Loucy (cell line): ENCODE measurements at regions not wholly inside any gene's neighbourhood (a gene's known extent, or its start where the extent isn't known, plus 50 kb on each side); places are given as distances from the start of the nearest gene placed in this dataset.
A peak's percentile ranks its signal among the peaks of the same experiment; 100 is the strongest.

Experiments used
- H2AFZ ChIP-seq: fragments of 200-600 bp; sonication (generic); 2 replicates; pipeline ENCODE4 v1.6.0; 2016; ENCODE audit warnings: antibody characterized with exemption, mild to moderate bottlenecking, low read length, moderate library complexity
- H3F3A ChIP-seq: fragments of 200-600 bp; 2 replicates; pipeline ENCODE4 v1.6.0; 2016; ENCODE audit warnings: antibody characterized with exemption, low read depth, mild to moderate bottlenecking
- H3K27me3 ChIP-seq: fragments of 200-600 bp; sonication (generic); 2 replicates; pipeline ENCODE4 v1.6.1; 2014; ENCODE audit warnings: low read length, mild to moderate bottlenecking; ENCODE audit not compliant: insufficient read depth, poor library complexity, severe bottlenecking
- H3K36me3 ChIP-seq: fragments of 200-600 bp; sonication (generic); 2 replicates; pipeline ENCODE4 v1.6.1; 2016; ENCODE audit warnings: low read length; ENCODE audit not compliant: insufficient read depth
- H3K4me1 ChIP-seq: fragments of 200-600 bp; sonication (generic); 2 replicates; pipeline ENCODE4 v1.5.1; 2014; ENCODE audit warnings: low read length, mild to moderate bottlenecking; ENCODE audit not compliant: insufficient read depth, poor library complexity, severe bottlenecking
- H3K4me2 ChIP-seq: fragments of 200-600 bp; sonication (generic); 2 replicates; pipeline ENCODE4 v1.6.0; 2014; ENCODE audit warnings: antibody characterized with exemption, low read length, low read depth, mild to moderate bottlenecking; ENCODE audit not compliant: poor library complexity, severe bottlenecking
- H3K4me3 ChIP-seq: fragments of 200-600 bp; sonication (generic); 2 replicates; pipeline ENCODE4 v1.5.1; 2014; ENCODE audit warnings: low read length, mild to moderate bottlenecking, mixed read lengths; ENCODE audit not compliant: poor library complexity, severe bottlenecking
- H3K79me2 ChIP-seq: fragments of 200-600 bp; sonication (generic); 2 replicates; pipeline ENCODE4 v1.6.1; 2014; ENCODE audit warnings: low read length; ENCODE audit not compliant: insufficient read depth
- H3K9ac ChIP-seq: fragments of 200-600 bp; sonication (generic); 2 replicates; pipeline ENCODE4 v1.6.0; 2014; ENCODE audit warnings: mild to moderate bottlenecking, low read depth, low read length, moderate library complexity; ENCODE audit not compliant: poor library complexity, severe bottlenecking
- H3K9me2 ChIP-seq: fragments of 200-600 bp; sonication (generic); replicated peaks from 2 replicates; pipeline ENCODE4 v1.6.1; 2016; ENCODE audit warnings: low read depth, low read length, mixed read lengths
- H3K9me3 ChIP-seq: fragments of 200-600 bp; sonication (generic); 2 replicates; pipeline ENCODE4 v1.6.1; 2014; ENCODE audit warnings: mild to moderate bottlenecking, antibody characterized with exemption, low read length, low read depth; ENCODE audit not compliant: insufficient read depth
- H4K20me1 ChIP-seq: fragments of 200-600 bp; sonication (generic); 2 replicates; pipeline ENCODE4 v1.6.0; 2014; ENCODE audit warnings: antibody characterized with exemption, low read length, mild to moderate bottlenecking; ENCODE audit not compliant: insufficient read depth, poor library complexity, severe bottlenecking
- CTCF ChIP-seq: fragments of 200-600 bp; sonication (generic); conservative IDR thresholded peaks from 2 replicates; pipeline ENCODE4 v1.5.1; 2014; ENCODE audit warnings: mild to moderate bottlenecking, antibody characterized with exemption, low read length
- EZH2phosphoT487 ChIP-seq: fragments of 200-600 bp; IDR thresholded peaks from 2 replicates; pipeline ENCODE4 v1.6.1; 2018; ENCODE audit warnings: antibody characterized with exemption, mild to moderate bottlenecking, moderate library complexity, borderline replicate concordance

DNA sequence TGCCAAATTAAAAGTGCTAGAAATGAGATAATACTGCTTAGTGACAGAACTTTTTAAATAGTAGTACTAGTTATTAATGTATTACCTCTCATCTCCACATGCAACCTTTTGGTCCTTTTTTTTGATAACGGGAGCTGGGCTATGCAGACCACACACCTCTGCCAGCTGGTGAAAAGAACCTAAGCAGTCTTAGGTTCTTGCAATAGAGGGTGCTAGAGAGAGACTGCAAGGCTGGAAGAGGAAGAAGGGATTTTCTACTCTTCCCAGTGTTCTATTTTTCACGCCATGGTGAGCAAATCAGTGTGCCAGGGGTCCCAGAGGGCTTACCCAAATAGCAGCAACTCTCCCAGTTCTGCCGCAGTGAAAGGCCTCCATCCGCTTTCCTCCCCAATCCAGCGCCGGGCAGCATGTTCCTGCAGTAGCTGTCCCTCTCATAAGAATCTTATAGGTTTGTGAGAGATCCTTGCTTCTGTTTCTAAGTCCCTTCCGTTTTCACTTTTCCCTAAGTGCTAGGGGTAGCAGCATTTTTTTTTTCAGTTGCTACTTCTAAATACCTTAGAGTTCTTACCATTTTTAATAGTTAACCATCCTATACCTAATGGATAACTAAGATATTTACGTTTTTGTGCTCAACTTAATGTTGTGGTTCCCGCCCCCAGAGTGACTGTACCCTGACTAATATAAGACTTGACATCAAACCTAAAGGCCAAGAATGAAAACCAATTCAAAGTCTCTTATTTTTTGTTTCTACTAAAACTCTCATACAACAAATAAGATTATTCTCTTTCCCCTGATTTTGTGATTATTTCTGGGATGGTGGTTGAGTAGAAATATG, 69.4 kb upstream of the UBE2E3 start:
- no peaks in the 10 kb centered on the region for H4K20me1 ChIP-seq
- no peaks in the 10 kb centered on the region for H3K27me3 ChIP-seq
- H2AFZ ChIP-seq = no peak overlapping the region
- no peak overlapping the region for H3K4me3 ChIP-seq
- H3K9ac ChIP-seq = no peak overlapping the region
- TF ChIP-seq EZH2phosphoT487 = no peak
- peak; percentile 34; the same call in 1 of the 2 replicates for TF ChIP-seq CTCF
- no peak overlapping the region for H3K4me2 ChIP-seq
- no peaks in the 10 kb centered on the region for H3K79me2 ChIP-seq
- no peaks in the 10 kb centered on the region for H3K4me1 ChIP-seq
- no peaks in the 10 kb centered on the region for H3K9me3 ChIP-seq
- no peaks in the 10 kb centered on the region for H3K36me3 ChIP-seq
- no peaks in the 10 kb centered on the region for H3K9me2 ChIP-seq
- H3F3A ChIP-seq = no peaks in the 10 kb centered on the region

GRCh38 chr2:180907731-180908130, 72.7 kb upstream of the UBE2E3 start:
- Histone ChIP-seq H3K9me3 (no peaks in the 10 kb centered on the region), H3K9me2 (no peaks in the 10 kb centered on the region)

GRCh38 chr2:180905461-180905860, 74.9 kb upstream of the UBE2E3 start:
- H3K36me3 ChIP-seq = no peaks in the 10 kb centered on the region
- TF ChIP-seq EZH2phosphoT487 (no peak), CTCF (no peak)
- H3K27me3 ChIP-seq = no peaks in the 10 kb centered on the region
- H3F3A ChIP-seq = no peaks in the 10 kb centered on the region
- no peaks in the 10 kb centered on the region for H3K9me2 ChIP-seq
- H3K9me3 ChIP-seq = no peaks in the 10 kb centered on the region
- H3K9ac ChIP-seq = no peak overlapping the region
- H3K4me3 ChIP-seq = no peak overlapping the region
- H3K4me1 ChIP-seq = no peaks in the 10 kb centered on the region
- H2AFZ ChIP-seq = no peak overlapping the region
- no peak overlapping the region for H3K4me2 ChIP-seq
- no peaks in the 10 kb centered on the region for H4K20me1 ChIP-seq
- H3K79me2 ChIP-seq = no peaks in the 10 kb centered on the region

More at GRCh38 chr2:180907731-180908130, 72.7 kb upstream of the UBE2E3 start:
- Histone ChIP-seq H4K20me1 (no peaks in the 10 kb centered on the region), H3K4me3 (no peak overlapping the region), H3K36me3 (no peaks in the 10 kb centered on the region), H2AFZ (no peak overlapping the region), H3K79me2 (no peaks in the 10 kb centered on the region), H3K4me2 (no peak overlapping the region), H3K9ac (no peak overlapping the region), H3K27me3 (no peaks in the 10 kb centered on the region), H3K4me1 (no peaks in the 10 kb centered on the region), H3F3A (no peaks in the 10 kb centered on the region)
- TF ChIP-seq EZH2phosphoT487 (no peak), CTCF (no peak)
